Common myeloid progenitor, CD34-positive (primary cell): ENCODE measurements at regions not wholly inside any gene's neighbourhood (a gene's known extent, or its start where the extent isn't known, plus 50 kb on each side); places are given as distances from the start of the nearest gene placed in this dataset.
"Not testable (repeated sequence)": the region's sequence is repeated elsewhere in the genome, so short reads cannot be mapped to it uniquely, and the experiment has no call there.

Experiments
- CTCF ChIA-PET: fragments of 350-600 bp; sonication (Branson Sonifier 250); formaldehyde crosslinking; loops from one replicate; lab custom pipeline; 2021; ENCODE audit warnings: antibody characterized with exemption; lab: Charles Lee
- POLR2A ChIA-PET: fragments of 350-600 bp; sonication (Branson Sonifier 250); formaldehyde crosslinking; loops from one replicate; lab custom pipeline; 2021; ENCODE audit warnings: antibody characterized with exemption; lab: Charles Lee
- DNase-seq, 3 donors: peaks; one replicate each; pipeline versions ENCODE4 v3.0.0 to v3.0.0-alpha.2; 2013
- H3K27ac ChIP-seq, 2 experiments: 1 replicate in 1 of 2; 2 replicates in 1 of 2; pipeline ENCODE4 v1.7.0; 2013; ENCODE audit warnings: inconsistent platforms in 2 of 2, low read length in 2 of 2, mild to moderate bottlenecking in 2 of 2, low read depth in 1 of 2, moderate library complexity in 1 of 2; ENCODE audit not compliant: severe bottlenecking in 2 of 2, insufficient read depth in 1 of 2, poor library complexity in 1 of 2
- H3K27me3 ChIP-seq, 5 experiments: replicated peaks in 2 of 5; 1 replicate in 3 of 5; 2 replicates in 2 of 5; pipeline versions ENCODE4 v1.6.1 to v1.7.0; 2013; ENCODE audit warnings: low read length in 4 of 5, mild to moderate bottlenecking in 2 of 5, moderate library complexity in 2 of 5, inconsistent platforms in 1 of 5; ENCODE audit not compliant: insufficient read depth in 5 of 5, control insufficient read depth in 4 of 5
- H3K36me3 ChIP-seq, 4 experiments: 1 replicate in 2 of 4; 2 replicates in 2 of 4; pipeline versions ENCODE4 v1.6.1 to v1.7.0; 2013; ENCODE audit warnings: low read length in 3 of 4, control low read depth in 1 of 4, mild to moderate bottlenecking in 1 of 4; ENCODE audit not compliant: control insufficient read depth in 4 of 4, insufficient read depth in 4 of 4
- H3K4me1 ChIP-seq, 4 experiments: 1 replicate in 3 of 4; 2 replicates in 1 of 4; pipeline versions ENCODE4 v1.6.1 to v1.7.1; 2013; ENCODE audit warnings: low read length in 3 of 4, mild to moderate bottlenecking in 3 of 4, control low read depth in 1 of 4, inconsistent platforms in 1 of 4, moderate library complexity in 1 of 4; ENCODE audit not compliant: control insufficient read depth in 4 of 4, insufficient read depth in 4 of 4; ENCODE audit errors: control extremely low read depth in 1 of 4
- H3K4me3 ChIP-seq, 7 experiments: 1 replicate in 4 of 7; 2 replicates in 3 of 7; pipeline versions ENCODE4 v1.5.1 to v1.7.0; 2013; ENCODE audit warnings: mild to moderate bottlenecking in 7 of 7, low read length in 6 of 7, moderate library complexity in 6 of 7, inconsistent platforms in 2 of 7, low read depth in 2 of 7, control low read depth in 1 of 7; ENCODE audit not compliant: insufficient read depth in 4 of 7, control insufficient read depth in 1 of 7; ENCODE audit errors: extremely low read depth in 1 of 7
- H3K9me3 ChIP-seq, 5 experiments: 1 replicate in 4 of 5; 2 replicates in 1 of 5; pipeline versions ENCODE4 v1.6.1 to v1.7.1; 2013; ENCODE audit warnings: low read length in 4 of 5, mild to moderate bottlenecking in 2 of 5, inconsistent platforms in 1 of 5, low read depth in 1 of 5, moderate library complexity in 1 of 5; ENCODE audit not compliant: control insufficient read depth in 4 of 5, insufficient read depth in 2 of 5; ENCODE audit errors: control extremely low read depth in 1 of 5
- WGBS: methylation state at CpG from one replicate; pipeline ENCODE4 v1.1.5; 2013; ENCODE audit not compliant: insufficient coverage; 5-methylcytosine and 5-hydroxymethylcytosine counted together

GRCh38 chrY:26268421-26268820, 646.5 kb downstream of the CDY1 start:
- H3K4me3 ChIP-seq, H3K36me3 ChIP-seq, DNase-seq, H3K9me3 ChIP-seq, POLR2A ChIA-PET, H3K27ac ChIP-seq, CTCF ChIA-PET, H3K4me1 ChIP-seq, H3K27me3 ChIP-seq: not testable (repeated sequence)
- no CpG with 5 or more reads among the region's 3 CpGs for WGBS

DNA sequence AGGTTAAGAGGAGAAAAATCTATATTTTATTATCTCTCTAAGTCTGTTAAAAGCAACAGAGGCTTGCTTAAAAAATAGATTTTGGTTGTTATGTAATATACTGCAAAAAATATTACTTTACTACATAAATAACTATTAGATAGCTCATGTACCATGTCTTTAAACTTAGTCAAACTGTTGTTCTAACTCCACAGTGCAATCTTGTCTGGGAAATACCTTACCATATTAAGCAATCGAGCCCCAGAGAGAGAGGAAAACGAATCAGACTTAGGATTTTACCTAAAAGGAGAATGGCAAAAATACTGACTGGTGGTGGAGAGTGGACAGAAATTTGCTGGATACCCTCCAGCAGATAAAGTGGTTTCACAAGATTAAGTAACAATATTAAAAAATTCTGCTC, 647.0 kb downstream of the CDY1 start:
- DNase-seq, H3K27me3 ChIP-seq, H3K4me1 ChIP-seq, H3K9me3 ChIP-seq, H3K4me3 ChIP-seq, CTCF ChIA-PET, POLR2A ChIA-PET, H3K27ac ChIP-seq, H3K36me3 ChIP-seq: not testable (repeated sequence)
- WGBS = no CpG with 5 or more reads among the region's 2 CpGs

DNA sequence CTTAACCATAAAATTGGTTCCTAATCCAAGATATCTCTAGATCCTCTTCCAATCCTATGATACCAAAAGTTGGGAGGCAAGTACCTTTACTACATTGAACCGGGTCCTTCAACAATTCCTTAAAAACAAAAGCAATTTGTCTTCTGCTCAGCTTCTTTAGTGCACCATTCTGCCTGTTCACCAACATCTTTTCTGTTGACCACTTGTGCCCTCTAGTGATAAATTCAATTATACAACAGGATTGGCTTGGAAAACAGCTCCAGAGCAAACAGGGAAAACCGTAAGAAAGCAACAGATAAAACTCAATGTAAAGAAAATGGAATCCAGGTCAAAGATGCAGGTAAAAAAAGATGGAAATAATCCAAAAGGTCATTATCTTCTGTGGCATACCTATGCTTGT, 651.2 kb downstream of the CDY1 start:
- H3K4me1 ChIP-seq, H3K4me3 ChIP-seq, H3K27ac ChIP-seq, POLR2A ChIA-PET, H3K9me3 ChIP-seq, DNase-seq, CTCF ChIA-PET, H3K27me3 ChIP-seq, H3K36me3 ChIP-seq: not testable (repeated sequence)
- WGBS = no CpG with 5 or more reads among the region's 2 CpGs

- POLR2A ChIA-PET, H3K4me3 ChIP-seq, CTCF ChIA-PET, H3K27me3 ChIP-seq, H3K9me3 ChIP-seq, H3K27ac ChIP-seq, H3K36me3 ChIP-seq, H3K4me1 ChIP-seq, DNase-seq: not testable (repeated sequence)
Observed at GRCh38 chrY:26306046-26306445, 684.1 kb downstream of the CDY1 start.

GRCh38 chrY:26306630-26307385, 684.9 kb downstream of the CDY1 start:
- POLR2A ChIA-PET, H3K27me3 ChIP-seq, DNase-seq, H3K36me3 ChIP-seq, H3K9me3 ChIP-seq, H3K4me1 ChIP-seq, H3K27ac ChIP-seq, CTCF ChIA-PET, H3K4me3 ChIP-seq: not testable (repeated sequence)
- no CpG with 5 or more reads among the region's 1 CpG for WGBS

DNA sequence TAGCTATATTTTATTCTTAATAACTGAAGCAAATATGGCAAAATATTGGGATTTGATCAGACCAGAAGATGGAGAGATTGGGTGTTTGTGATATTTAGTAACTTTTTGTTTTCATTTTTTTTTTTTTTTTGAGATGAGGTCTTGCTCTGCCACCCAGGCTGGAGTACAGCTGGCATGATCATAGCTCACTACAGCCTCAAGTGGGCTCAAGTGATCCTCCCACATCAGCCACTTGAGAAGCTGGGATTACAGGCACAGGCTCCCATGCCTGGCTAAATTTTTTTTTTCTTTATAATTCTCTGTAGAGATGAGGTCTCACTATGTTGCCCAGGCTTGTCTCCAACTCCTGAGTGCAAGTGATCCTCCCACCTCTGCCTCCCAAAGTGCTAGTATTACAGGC, 686.4 kb downstream of the CDY1 start:
- POLR2A ChIA-PET, H3K9me3 ChIP-seq, H3K4me3 ChIP-seq, H3K27me3 ChIP-seq, CTCF ChIA-PET, DNase-seq, H3K4me1 ChIP-seq, H3K36me3 ChIP-seq, H3K27ac ChIP-seq: not testable (repeated sequence)

DNA sequence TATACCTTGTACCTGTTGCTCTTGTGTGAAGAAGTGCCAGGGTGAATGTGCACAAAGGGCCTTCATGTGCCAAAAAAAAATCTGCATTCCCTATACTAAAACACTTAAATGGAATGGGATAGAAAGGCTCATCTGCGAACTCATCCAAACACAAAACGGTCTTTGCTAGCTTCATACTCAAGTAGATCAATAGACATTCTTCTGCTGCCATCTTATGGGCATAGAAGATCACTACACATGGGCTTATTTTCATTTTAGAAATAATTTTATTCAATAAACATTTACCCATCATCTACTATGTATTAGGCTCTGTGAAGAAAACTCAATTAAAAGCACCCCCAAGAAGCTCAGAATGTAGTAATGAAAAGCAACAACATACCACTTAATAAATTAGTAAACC, 693.1 kb downstream of the CDY1 start:
- peak; percentile 15 to 57 (median 41) for DNase-seq
- H3K4me1 ChIP-seq, H3K27me3 ChIP-seq, H3K27ac ChIP-seq, CTCF ChIA-PET, H3K9me3 ChIP-seq, POLR2A ChIA-PET, H3K36me3 ChIP-seq, H3K4me3 ChIP-seq: not testable (repeated sequence)
- no CpG with 5 or more reads among the region's 2 CpGs for WGBS
